ENCODE measurements at regions not wholly inside any gene's neighbourhood (a gene's known extent, or its start where the extent isn't known, plus 50 kb on each side); places are given as distances from the start of the nearest gene placed in this dataset.
"Not testable (repeated sequence)": the region's sequence is repeated elsewhere in the genome, so short reads cannot be mapped to it uniquely, and the experiment has no call there.

- no peaks in the 10 kb centered on the region for H3K27me3 Mint-ChIP-seq
- H3K36me3 Mint-ChIP-seq: no peaks in the 10 kb centered on the region
- H3K27ac Mint-ChIP-seq: no peak overlapping the region
- H3K9me3 Mint-ChIP-seq: peaks cover 1 to 4% (median 3%) of the 10 kb centered on the region in 3 donors
- H3K4me3 Mint-ChIP-seq: no peak overlapping the region
- H3K4me1 Mint-ChIP-seq: no peaks in the 10 kb centered on the region
Observed at GRCh38 chr1:194813096-194813495, 1626.7 kb upstream of the B3GALT2 start.

GRCh38 chr1:194809665-194810064, 1623.3 kb upstream of the B3GALT2 start:
- Mint-ChIP-seq H3K4me1 (no peaks in the 10 kb centered on the region), H3K9me3 (peaks cover 1 to 4% (median 3%) of the 10 kb centered on the region in 3 donors), H3K27ac (no peak overlapping the region), H3K4me3 (no peak overlapping the region), H3K36me3 (no peaks in the 10 kb centered on the region), H3K27me3 (no peaks in the 10 kb centered on the region)

GRCh38 chr1:194809215-194809614, 1622.8 kb upstream of the B3GALT2 start:
- Mint-ChIP-seq H3K9me3 (peaks cover 1 to 4% (median 3%) of the 10 kb centered on the region in 3 donors), H3K4me3 (no peak overlapping the region), H3K36me3 (no peaks in the 10 kb centered on the region), H3K27me3 (no peaks in the 10 kb centered on the region), H3K27ac (no peak overlapping the region), H3K4me1 (no peaks in the 10 kb centered on the region)

GRCh38 chr1:194807530-194808220, 1621.3 kb upstream of the B3GALT2 start:
- Mint-ChIP-seq H3K27ac (no peak overlapping the region), H3K27me3 (no peaks in the 10 kb centered on the region), H3K36me3 (no peaks in the 10 kb centered on the region), H3K9me3 (no peaks in the 10 kb centered on the region), H3K4me1 (no peaks in the 10 kb centered on the region), H3K4me3 (no peak overlapping the region)

GRCh38 chr1:194802572-194802971, 1616.2 kb upstream of the B3GALT2 start:
- H3K36me3 Mint-ChIP-seq: no peaks in the 10 kb centered on the region
- no peaks in the 10 kb centered on the region for H3K4me1 Mint-ChIP-seq
- peaks cover 0 to 2% (median 0%) of the 10 kb centered on the region in 3 donors for H3K9me3 Mint-ChIP-seq
- H3K27ac Mint-ChIP-seq: no peak overlapping the region
- H3K27me3 Mint-ChIP-seq: no peaks in the 10 kb centered on the region
- no peak overlapping the region for H3K4me3 Mint-ChIP-seq

- no peak overlapping the region for H3K4me3 Mint-ChIP-seq
- no peaks in the 10 kb centered on the region for H3K27me3 Mint-ChIP-seq
- H3K36me3 Mint-ChIP-seq: no peaks in the 10 kb centered on the region
- H3K4me1 Mint-ChIP-seq: no peaks in the 10 kb centered on the region
- H3K27ac Mint-ChIP-seq: no peak overlapping the region
- H3K9me3 Mint-ChIP-seq: peaks cover 0 to 4% (median 3%) of the 10 kb centered on the region in 3 donors
Observed at GRCh38 chr1:194795917-194796593, 1609.6 kb upstream of the B3GALT2 start.

- Mint-ChIP-seq H3K27ac (no peak overlapping the region), H3K4me3 (no peak overlapping the region), H3K9me3 (peaks cover 0 to 4% (median 2%) of the 10 kb centered on the region in 3 donors), H3K36me3 (no peaks in the 10 kb centered on the region), H3K4me1 (no peaks in the 10 kb centered on the region), H3K27me3 (no peaks in the 10 kb centered on the region)
Observed at GRCh38 chr1:194787001-194787400, 1600.6 kb upstream of the B3GALT2 start.

- no peak overlapping the region for H3K4me3 Mint-ChIP-seq
- H3K4me1 Mint-ChIP-seq: no peaks in the 10 kb centered on the region
- H3K27me3 Mint-ChIP-seq: no peaks in the 10 kb centered on the region
- H3K9me3 Mint-ChIP-seq: peaks cover 2 to 4% (median 2%) of the 10 kb centered on the region in 3 donors
- H3K27ac Mint-ChIP-seq: no peak overlapping the region
- no peaks in the 10 kb centered on the region for H3K36me3 Mint-ChIP-seq
Observed at GRCh38 chr1:194786027-194786426, 1599.6 kb upstream of the B3GALT2 start.

- H3K4me1 Mint-ChIP-seq: no peaks in the 10 kb centered on the region
- no peaks in the 10 kb centered on the region for H3K36me3 Mint-ChIP-seq
- H3K27ac Mint-ChIP-seq: no peak overlapping the region
- H3K27me3 Mint-ChIP-seq: no peaks in the 10 kb centered on the region
- peaks cover 0 to 15% (median 3%) of the 10 kb centered on the region in 3 donors for H3K9me3 Mint-ChIP-seq
- no peak overlapping the region for H3K4me3 Mint-ChIP-seq
Observed at GRCh38 chr1:194776657-194777056, 1590.2 kb upstream of the B3GALT2 start.

- Mint-ChIP-seq H3K36me3 (no peaks in the 10 kb centered on the region), H3K27ac (no peak overlapping the region), H3K4me1 (no peaks in the 10 kb centered on the region)
Observed at GRCh38 chr1:194774535-194774934, 1588.1 kb upstream of the B3GALT2 start.

GRCh38 chr1:194755241-194755994, 1569.0 kb upstream of the B3GALT2 start:
- Mint-ChIP-seq H3K9me3 (peaks cover 0 to 5% (median 2%) of the 10 kb centered on the region in 3 donors), H3K36me3 (peaks cover 1% of the 10 kb centered on the region), H3K4me1 (no peaks in the 10 kb centered on the region), H3K27me3 (no peaks in the 10 kb centered on the region), H3K4me3 (no peak overlapping the region), H3K27ac (no peak overlapping the region)

More at GRCh38 chr1:194774535-194774934, 1588.1 kb upstream of the B3GALT2 start:
- Mint-ChIP-seq H3K27me3 (no peaks in the 10 kb centered on the region), H3K4me3 (no peak overlapping the region), H3K9me3 (peaks cover 0 to 11% (median 3%) of the 10 kb centered on the region in 3 donors)

GRCh38 chr1:194738843-194739242, 1552.4 kb upstream of the B3GALT2 start:
- H3K4me3 Mint-ChIP-seq, H3K9me3 Mint-ChIP-seq, H3K27me3 Mint-ChIP-seq, H3K4me1 Mint-ChIP-seq, H3K36me3 Mint-ChIP-seq, H3K27ac Mint-ChIP-seq: not testable (repeated sequence)

GRCh38 chr1:194734970-194735369, 1548.6 kb upstream of the B3GALT2 start:
- H3K9me3 Mint-ChIP-seq: peaks cover 0 to 4% (median 1%) of the 10 kb centered on the region in 3 donors
- H3K27ac Mint-ChIP-seq: no peak overlapping the region
- no peaks in the 10 kb centered on the region for H3K36me3 Mint-ChIP-seq
- no peak overlapping the region for H3K4me3 Mint-ChIP-seq
- H3K4me1 Mint-ChIP-seq: no peaks in the 10 kb centered on the region
- H3K27me3 Mint-ChIP-seq: no peaks in the 10 kb centered on the region

- Mint-ChIP-seq H3K4me3 (no peak overlapping the region), H3K27me3 (no peaks in the 10 kb centered on the region), H3K4me1 (no peaks in the 10 kb centered on the region), H3K27ac (no peak overlapping the region), H3K9me3 (no peaks in the 10 kb centered on the region), H3K36me3 (no peaks in the 10 kb centered on the region)
Observed at GRCh38 chr1:194731025-194731424, 1544.6 kb upstream of the B3GALT2 start.

- Mint-ChIP-seq H3K27ac (no peak overlapping the region), H3K4me3 (no peak overlapping the region), H3K27me3 (no peaks in the 10 kb centered on the region), H3K9me3 (no peaks in the 10 kb centered on the region), H3K36me3 (no peaks in the 10 kb centered on the region), H3K4me1 (no peaks in the 10 kb centered on the region)
Observed at GRCh38 chr1:194730304-194730703, 1543.9 kb upstream of the B3GALT2 start.
